NOMO-1 treated with dmso at 0.1 percent for 144 hours (cell line): ENCODE measurements at regions not wholly inside any gene's neighbourhood (a gene's known extent, or its start where the extent isn't known, plus 50 kb on each side); places are given as distances from the start of the nearest gene placed in this dataset.
"Not testable (repeated sequence)": the region's sequence is repeated elsewhere in the genome, so short reads cannot be mapped to it uniquely, and the experiment has no call there.

Source experiments
- DNase-seq: peaks from one replicate; lab custom pipeline; 2025; ENCODE audit not compliant: unreplicated experiment; lab: John Stamatoyannopoulos, UW

DNA sequence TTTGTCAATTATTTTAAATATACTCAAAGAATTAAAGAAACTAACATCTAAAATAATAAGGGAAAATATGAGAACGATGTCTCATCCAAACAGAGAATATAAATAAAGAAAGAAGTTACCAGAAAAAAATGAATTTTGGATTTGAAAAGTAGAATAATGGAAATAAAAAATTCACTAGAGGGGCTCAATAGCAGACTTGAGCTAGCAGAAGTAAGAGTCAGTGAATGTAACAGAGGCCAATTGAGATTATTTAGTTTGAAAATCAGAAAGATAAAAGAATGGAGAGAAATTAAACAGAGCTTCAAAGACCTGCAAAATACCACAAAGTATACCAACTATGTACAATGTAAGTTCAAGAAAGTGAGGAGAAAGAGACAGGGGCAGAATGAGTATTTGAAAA, 333.6 kb downstream of the GPD2 start:
- no peak for DNase-seq

DNA sequence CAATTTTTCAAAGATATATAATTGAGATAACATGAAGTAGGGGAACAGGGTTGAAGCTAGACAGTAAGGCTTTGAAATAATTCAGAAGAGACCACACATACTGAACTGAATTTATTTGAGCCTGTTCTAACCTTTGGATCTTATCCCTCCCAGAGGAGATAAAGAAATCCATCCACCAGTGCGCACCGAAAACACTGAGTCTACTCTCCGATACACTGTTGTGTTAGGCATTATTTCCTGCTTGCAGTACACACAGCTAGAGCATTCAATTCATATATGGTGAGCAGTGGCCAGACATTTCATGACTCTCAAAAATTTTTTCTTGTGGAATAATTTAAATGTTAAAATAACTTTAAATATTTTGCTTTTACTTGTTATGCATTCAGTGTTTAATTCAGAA, 342.7 kb downstream of the GPD2 start:
- DNase-seq, result no peak

DNA sequence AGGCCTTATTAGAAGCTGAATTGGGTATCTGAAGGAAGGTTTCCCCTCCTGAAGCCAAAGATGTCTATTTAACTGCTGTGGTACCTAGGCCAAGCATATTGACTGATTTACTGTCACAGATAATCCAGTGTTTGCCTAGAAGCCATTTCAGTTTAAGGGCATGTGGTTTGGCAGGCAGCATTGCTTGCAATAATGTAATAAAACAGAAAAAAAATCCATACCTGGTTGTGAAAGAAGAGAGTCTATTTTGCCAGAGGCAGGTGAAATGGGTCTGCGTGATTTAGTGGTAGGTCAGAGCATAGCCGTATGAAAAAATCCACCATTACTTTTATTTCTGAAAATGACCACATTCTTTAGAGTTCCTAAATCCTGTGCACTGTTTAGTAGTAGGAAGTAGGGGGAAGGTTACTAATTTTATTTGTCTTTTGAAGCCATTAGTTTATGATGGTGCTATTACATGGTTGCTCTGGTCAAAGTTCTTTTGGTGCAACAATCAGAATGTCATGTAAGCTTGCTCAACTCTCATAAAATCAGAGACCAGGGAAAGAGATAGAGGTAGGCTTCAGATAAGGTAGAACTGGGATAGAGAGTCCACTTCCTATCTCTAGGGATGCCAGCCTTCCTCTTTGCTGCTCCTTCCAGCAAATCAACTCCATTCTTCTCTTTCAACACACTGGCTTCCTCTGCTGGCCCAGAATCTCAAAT, 343.4 kb downstream of the GPD2 start:
- no peak for DNase-seq

DNA sequence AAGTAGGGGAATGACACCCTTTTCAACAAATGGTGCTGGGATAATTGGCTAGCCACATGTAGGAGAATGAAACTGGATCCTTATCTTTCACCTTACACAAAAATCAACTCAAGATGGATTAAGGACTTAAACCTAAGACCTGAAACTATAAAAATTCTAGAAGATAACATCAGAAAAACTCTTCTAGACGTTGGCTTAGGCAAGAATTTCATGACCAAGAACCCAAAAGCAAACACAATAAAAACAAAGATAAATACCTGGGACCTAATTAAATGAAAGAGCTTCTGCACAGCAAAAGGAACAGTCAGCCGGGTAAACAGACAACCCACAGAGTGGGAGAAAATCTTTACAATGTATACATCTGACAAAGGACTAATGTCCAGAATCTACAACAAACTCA, 345.5 kb downstream of the GPD2 start:
- not testable (repeated sequence) for DNase-seq

GRCh38 chr2:156784020-156784701, 348.0 kb downstream of the GPD2 start:
- no peak for DNase-seq

- DNase-seq, result no peak
These were observed 351.3 kb downstream of the GPD2 start for GRCh38 chr2:156787517-156787916.

DNA sequence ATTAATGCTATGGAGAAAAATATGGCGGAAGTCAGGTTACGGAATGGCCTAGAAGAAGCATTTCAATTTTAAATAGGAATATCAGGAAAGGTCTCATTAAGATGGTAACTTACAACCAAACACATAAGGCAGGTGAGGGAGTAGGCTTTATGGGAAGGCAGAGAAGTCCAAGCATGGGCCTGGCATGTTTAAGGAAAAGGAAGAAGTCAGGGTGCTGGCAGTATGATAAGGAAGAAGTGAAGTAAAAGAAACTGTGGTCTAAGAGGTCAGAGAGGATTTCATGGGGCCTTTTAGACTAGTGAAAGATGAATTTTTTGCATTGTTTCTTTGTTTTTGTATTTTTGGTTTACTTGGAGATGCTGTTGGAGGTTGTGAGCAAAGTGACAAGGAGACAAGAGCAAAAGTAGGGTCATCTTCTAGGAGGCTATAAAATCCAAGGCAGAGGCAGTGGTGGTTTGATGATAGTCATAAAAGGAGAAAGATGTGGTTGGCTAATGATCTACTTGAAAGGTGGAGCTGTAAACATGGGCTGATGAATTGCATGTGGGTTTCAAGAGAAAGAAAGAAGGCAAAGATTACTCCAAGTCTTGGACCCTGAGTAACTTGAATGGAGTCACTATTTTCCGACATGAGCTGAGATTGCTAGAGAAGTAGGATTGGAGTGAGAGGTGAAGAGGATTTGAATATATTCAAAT, 354.3 kb downstream of the GPD2 start:
- DNase-seq, result no peak

GRCh38 chr2:156792242-156792840, 356.2 kb downstream of the GPD2 start:
- DNase-seq, result no peak

- no peak for DNase-seq
These were observed 361.7 kb downstream of the GPD2 start for GRCh38 chr2:156797832-156798231.

GRCh38 chr2:156800065-156800653, 364.0 kb downstream of the GPD2 start:
- no peak for DNase-seq

GRCh38 chr2:156800781-156801361, 364.7 kb downstream of the GPD2 start:
- no peak for DNase-seq

GRCh38 chr2:156803243-156803642, 367.1 kb downstream of the GPD2 start:
- no peak for DNase-seq

DNA sequence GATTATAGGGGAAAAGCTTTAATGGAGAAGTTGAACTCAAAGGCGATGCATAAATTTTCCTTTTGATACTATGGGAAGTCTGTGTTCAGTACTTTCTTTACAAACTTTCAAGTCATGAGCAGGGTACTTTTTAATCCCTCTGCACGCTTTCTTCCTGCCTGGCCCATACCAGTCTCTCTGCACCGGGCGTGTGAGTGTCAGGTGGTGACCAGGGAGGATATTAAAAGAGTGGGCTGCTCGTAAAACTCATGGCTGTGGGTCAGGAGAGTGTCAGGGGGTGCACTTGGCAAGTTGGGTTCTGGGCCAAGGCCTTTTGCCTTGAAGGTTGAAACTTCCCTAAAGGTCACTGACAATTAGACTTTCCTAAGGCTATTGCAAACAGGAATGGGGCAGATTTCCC, 367.8 kb downstream of the GPD2 start:
- no peak for DNase-seq

DNA sequence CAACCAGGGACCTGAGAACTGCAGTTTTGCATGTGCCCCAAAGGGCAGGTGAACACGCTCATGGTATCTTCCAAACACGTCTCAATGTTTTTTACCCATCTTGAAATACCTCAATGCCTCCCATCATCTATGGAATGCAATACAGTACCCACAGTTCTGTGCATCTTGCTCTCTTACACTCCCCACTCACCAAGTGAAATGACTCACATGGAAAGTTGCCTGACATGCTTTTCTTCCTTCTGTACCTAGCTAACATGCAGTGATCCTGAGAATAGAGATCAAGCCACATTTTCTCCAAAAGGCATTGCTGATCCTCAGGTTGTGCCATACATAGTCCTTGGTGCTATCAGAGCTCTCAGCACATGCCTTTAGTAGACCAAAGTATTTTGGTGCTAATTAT, 373.9 kb downstream of the GPD2 start:
- no peak for DNase-seq

- DNase-seq, result no peak
These were observed 376.3 kb downstream of the GPD2 start for GRCh38 chr2:156812496-156812895.

GRCh38 chr2:156817430-156817829, 381.3 kb downstream of the GPD2 start:
- DNase-seq, result no peak

GRCh38 chr2:156818221-156818620, 382.0 kb downstream of the GPD2 start:
- no peak for DNase-seq

DNA sequence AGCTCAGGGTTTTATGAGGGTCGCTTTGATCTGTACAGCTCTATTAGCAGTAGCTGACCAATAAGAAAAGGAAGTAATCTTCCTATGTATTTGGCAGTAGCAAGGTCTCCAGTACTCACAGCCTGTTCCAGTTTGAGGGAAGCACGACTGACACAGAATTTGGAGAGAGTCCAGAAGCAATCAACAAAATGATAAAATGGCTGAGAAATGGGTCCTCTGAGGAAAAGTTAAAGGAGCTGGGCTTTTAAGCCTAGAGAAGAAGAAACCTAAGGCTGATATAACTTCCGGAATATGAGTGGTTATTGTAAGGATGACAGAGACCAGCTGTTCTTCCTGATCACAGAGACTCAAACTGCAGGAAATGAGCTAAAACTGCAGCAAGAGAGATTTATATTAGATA, 382.8 kb downstream of the GPD2 start:
- no peak for DNase-seq

- DNase-seq, result no peak
These were observed 390.3 kb downstream of the GPD2 start for GRCh38 chr2:156826341-156826933.

- no peak for DNase-seq
These were observed 398.3 kb downstream of the GPD2 start for GRCh38 chr2:156834431-156834830.
